NT2/D1 (cell line): ENCODE measurements at regions not wholly inside any gene's neighbourhood (a gene's known extent, or its start where the extent isn't known, plus 50 kb on each side); places are given as distances from the start of the nearest gene placed in this dataset.

Experiments
- YY1 ChIP-seq: IDR thresholded peaks from 2 replicates; pipeline ENCODE4 v1.6.1; 2011; ENCODE audit not compliant: insufficient read length, insufficient read depth
- ZNF274 ChIP-seq: IDR thresholded peaks from 2 replicates; pipeline ENCODE4 v1.6.1; 2011; ENCODE audit warnings: mild to moderate bottlenecking, low read depth, low read length

DNA sequence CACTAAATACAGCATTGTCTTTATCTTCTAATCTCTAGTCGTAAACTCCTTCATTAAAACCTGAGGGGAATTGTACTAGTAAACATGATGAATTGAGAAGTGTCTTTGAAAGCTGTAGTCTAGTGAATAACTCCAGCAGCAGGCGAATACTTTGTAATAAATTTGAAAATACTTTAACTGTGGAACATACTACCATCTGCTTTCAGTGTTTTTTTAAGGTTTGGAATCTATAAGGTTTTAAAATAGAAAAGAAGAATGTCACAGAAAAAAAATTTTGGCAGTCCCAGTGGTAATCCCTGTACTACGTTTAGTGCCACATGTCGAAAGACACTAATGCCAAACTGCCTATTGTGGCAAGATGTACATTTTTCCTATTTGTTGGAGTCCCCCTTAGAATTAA is 379.0 kb upstream of the NUDT12 start:
- no peak for TF ChIP-seq YY1
- no peak for TF ChIP-seq ZNF274
